ENCODE measurements at regions not wholly inside any gene's neighbourhood (a gene's known extent, or its start where the extent isn't known, plus 50 kb on each side); places are given as distances from the start of the nearest gene placed in this dataset.

- TF ChIP-seq POLR2A (IDR thresholded peaks at IDR 0.05; ENCODE audit: borderline replicate concordance, extremely low read depth, insufficient read depth, insufficient read length) (no peak), CTCF (IDR thresholded peaks at IDR 0.05 in 2 of 3, conservative IDR thresholded peaks at IDR 0.05 in 1 of 3; ENCODE audit: borderline replicate concordance in 1 of 3, insufficient read depth in 1 of 3, low read depth in 2 of 3, low read length in 2 of 3) (no peak), MAX (IDR thresholded peaks at IDR 0.05) (no peak), YY1 (IDR thresholded peaks at IDR 0.05; ENCODE audit: extremely low read depth, insufficient replicate concordance, low read depth, low read length) (no peak)
These were observed 177.8 kb upstream of the SCN7A start for GRCh38 chr2:166671801-166672200.
